ENCODE measurements at regions not wholly inside any gene's neighbourhood (a gene's known extent, or its start where the extent isn't known, plus 50 kb on each side); places are given as distances from the start of the nearest gene placed in this dataset.

DNA sequence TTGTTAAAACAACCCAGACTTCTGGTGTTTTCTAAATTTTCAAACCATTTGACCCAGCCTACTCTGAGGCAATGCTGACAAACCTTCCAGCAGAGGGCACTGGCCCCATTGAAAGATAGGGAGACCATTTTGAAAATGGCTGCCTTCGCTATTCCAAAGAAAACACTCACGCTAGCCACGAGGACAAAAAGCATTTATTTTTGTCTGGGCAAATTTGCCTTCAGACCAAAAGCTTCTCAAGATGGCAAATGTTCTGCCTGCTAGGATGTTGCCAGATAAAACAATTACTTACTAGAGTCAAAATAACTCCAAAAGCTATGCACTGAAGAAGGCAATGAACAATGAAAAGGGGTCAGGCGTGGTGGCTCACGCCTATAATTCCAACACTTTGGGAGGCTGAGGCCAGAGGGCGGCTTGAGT is 296.7 kb upstream of the IRX5 start:
- no peak for TF ChIP-seq ZNF350 (tag by site-specific recombination; IDR thresholded peaks at IDR 0.05)
- no peak for TF ChIP-seq ZNF24 (tag by site-specific recombination; IDR thresholded peaks at IDR 0.05)
- TF ChIP-seq, protein P1, sequence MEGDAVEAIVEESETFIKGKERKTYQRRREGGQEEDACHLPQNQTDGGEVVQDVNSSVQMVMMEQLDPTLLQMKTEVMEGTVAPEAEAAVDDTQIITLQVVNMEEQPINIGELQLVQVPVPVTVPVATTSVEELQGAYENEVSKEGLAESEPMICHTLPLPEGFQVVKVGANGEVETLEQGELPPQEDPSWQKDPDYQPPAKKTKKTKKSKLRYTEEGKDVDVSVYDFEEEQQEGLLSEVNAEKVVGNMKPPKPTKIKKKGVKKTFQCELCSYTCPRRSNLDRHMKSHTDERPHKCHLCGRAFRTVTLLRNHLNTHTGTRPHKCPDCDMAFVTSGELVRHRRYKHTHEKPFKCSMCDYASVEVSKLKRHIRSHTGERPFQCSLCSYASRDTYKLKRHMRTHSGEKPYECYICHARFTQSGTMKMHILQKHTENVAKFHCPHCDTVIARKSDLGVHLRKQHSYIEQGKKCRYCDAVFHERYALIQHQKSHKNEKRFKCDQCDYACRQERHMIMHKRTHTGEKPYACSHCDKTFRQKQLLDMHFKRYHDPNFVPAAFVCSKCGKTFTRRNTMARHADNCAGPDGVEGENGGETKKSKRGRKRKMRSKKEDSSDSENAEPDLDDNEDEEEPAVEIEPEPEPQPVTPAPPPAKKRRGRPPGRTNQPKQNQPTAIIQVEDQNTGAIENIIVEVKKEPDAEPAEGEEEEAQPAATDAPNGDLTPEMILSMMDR (tag by site-specific recombination; IDR thresholded peaks at IDR 0.05): no peak
- TF ChIP-seq ZNF274 (IDR thresholded peaks at IDR 0.05; ENCODE audit: low read length): no peak
- TF ChIP-seq ZNF274 (tag by site-specific recombination; IDR thresholded peaks at IDR 0.05; ENCODE audit: borderline replicate concordance): no peak
- TF ChIP-seq, protein P2, sequence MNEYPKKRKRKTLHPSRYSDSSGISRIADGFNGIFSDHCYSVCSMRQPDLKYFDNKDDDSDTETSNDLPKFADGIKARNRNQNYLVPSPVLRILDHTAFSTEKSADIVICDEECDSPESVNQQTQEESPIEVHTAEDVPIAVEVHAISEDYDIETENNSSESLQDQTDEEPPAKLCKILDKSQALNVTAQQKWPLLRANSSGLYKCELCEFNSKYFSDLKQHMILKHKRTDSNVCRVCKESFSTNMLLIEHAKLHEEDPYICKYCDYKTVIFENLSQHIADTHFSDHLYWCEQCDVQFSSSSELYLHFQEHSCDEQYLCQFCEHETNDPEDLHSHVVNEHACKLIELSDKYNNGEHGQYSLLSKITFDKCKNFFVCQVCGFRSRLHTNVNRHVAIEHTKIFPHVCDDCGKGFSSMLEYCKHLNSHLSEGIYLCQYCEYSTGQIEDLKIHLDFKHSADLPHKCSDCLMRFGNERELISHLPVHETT (tag by site-specific recombination; IDR thresholded peaks at IDR 0.05): no peak
